NCI-H748 (cell line): ENCODE measurements at regions not wholly inside any gene's neighbourhood (a gene's known extent, or its start where the extent isn't known, plus 50 kb on each side); places are given as distances from the start of the nearest gene placed in this dataset.

Experiments used
- DNase-seq: peaks from one replicate; lab custom pipeline; 2025; ENCODE audit not compliant: unreplicated experiment; lab: John Stamatoyannopoulos, UW

DNA sequence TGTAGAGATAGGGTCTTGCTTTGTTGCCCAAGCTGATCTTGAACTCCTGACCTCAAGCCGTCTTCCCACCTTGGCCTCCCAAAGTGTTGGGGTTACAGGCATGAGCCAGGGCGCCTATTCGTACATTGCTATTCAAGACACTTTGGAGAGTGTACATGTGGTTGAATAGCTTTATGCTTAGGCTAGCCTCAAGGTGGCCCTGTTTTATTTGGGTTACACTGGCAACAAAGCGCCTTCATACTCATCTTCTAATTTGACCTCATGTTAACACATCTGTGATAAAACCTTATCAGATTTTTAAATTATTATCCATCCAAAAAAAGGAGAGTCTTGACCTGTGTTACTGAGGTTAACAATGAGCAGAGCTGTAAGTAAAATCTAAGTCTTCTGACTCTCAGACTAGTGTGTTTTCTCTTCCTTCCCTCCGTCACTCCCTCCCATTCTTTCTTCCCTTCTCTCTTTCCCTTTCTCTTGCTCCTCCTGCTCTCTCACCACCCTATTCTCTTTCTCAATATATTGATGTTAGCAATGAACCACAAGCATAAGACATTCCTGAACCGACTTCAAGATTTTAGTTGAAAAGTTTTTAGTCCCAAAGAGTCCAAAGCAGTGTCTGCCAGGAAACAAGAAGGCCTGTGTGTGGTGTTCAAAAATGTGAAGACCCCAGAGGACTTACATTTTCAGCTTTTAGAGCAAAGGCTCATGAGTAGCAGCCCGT is 603.7 kb upstream of the CFAP20DC start:
- no peak for DNase-seq

- DNase-seq = no peak
Observed at GRCh38 chr3:59644479-59645402, 594.9 kb upstream of the CFAP20DC start.

- no peak for DNase-seq
Observed at GRCh38 chr3:59641169-59641899, 591.5 kb upstream of the CFAP20DC start.

DNA sequence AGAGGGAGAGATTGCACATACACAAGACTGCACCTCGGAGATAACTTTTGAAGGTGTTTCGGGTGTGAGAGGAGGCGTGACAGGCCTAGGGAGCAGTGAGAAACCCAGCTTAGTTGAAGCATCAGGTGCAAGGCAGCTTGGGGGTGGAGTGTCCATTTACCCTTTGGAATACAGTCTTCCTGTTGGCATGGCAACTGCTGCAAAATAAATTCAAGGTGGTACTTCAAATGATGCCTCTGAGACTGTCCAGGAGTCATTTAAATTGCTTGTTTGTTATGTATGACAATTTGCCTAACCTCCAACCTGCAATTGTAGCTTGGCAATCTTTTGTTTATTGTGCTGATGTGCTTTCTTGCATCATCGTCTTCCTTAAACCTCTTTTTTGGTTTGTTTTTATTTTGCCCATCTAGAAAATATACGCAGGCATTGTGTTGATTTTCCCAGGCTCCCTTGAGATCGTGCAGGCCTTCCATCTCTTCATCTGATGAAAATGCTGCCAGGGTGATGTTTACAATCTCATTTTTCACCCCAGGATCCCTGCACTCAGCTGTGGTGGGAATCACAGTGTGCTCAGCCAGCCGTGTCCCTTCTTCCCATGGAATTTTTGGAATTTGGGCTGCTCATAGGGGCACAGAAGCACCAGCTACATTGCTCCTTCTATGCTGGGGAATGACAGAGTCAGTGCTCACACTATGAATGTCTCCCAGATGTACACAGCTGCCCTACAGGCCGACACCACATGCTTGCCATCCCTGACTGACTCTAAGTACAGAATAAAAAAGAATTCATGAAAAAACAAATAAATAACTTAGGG is 583.1 kb upstream of the CFAP20DC start:
- DNase-seq = peak; percentile 89

DNA sequence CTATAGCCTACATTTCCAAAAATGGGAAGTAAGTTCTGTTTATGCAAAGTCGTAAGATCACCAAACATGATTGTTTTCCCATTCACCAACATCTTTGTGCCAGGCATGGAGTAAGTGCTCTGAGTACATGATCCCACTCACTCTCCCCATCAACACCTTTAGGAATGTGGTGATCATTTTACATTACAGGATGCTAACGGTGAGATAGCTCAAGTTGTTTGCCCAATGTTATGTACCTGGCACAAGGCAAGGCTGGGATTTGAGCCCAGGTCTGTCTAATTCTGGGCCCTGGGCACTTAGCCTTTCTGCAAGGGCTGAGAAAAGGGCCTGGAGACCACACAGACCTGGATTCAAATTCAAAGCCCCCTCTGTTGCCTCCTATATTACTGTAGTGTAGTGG is 581.7 kb upstream of the CFAP20DC start:
- DNase-seq = no peak

DNA sequence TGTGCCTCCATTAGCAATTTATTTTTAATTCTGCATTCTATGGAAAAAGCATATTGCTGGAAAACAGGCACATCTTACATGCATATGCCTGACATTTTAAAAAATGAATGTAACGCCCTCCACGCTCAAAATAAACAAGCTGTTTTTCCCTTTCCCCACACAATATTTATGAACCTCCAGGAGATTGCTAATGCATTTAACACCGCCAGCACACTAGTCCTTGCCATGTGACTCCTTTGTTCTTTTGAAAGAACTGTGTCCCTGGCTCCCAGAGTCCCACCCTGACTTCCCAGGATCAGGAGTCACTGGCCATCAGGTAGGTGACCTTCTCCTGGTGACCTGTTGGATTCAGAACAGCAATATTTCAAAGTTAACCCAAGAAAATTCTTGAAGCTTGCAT is 571.2 kb upstream of the CFAP20DC start:
- DNase-seq = peak; percentile 6

DNA sequence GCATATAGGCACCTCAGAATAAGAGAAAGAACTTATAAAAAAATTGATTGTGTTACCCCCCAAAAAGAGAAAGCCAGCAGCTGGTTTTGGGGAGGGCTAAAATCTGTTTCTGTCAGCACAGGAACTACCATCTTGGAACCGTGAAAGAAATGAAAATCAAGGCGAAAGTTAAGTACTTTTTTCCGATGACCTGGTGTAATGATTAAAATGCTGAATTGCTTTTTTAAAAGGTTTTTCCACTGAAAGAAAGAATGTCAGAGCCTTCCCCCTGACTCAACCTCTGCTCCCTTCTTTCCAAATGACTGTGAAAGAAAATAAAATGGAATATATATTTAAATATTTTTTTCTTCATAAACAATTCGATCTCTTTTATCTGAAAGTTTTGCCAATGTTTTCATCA is 570.5 kb upstream of the CFAP20DC start:
- no peak for DNase-seq

- DNase-seq = no peak
Observed at GRCh38 chr3:59612444-59612715, 562.6 kb upstream of the CFAP20DC start.

DNA sequence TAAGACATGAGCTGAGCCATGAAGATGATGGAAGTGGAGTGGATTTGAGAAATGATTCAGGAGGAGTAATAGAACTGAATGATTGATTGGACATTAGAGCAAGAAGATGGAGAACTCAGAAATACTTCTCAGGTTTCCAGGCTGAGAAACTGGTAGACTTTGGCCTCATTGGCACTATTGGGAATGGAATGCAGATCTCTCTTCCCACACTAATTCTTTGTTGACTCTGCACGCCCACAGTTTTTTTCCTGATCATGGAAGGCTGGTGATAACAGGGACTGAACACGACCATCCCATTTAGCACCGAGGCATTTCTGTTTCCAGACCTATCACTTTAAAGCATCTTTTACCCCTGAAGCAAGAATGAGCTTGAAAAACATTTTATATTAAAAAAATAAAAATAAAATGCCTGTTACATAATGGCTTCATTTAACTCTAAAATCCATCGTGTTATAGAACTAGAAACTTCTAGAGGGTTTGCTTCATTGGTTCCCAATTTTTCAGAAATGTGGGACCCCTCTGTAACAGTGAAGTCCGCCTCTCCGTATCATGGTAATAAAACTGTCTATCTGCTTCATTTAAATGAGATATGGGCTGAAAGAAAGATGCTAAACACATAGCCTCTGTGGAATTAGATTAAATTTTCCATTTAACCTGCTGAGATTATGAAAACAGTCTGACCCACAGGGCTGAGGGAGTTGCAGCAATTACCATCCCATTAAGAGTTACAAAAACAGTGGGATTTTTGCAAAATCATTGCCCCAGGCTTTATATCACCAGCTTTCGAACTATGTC is 562.0 kb upstream of the CFAP20DC start:
- DNase-seq = no peak

DNA sequence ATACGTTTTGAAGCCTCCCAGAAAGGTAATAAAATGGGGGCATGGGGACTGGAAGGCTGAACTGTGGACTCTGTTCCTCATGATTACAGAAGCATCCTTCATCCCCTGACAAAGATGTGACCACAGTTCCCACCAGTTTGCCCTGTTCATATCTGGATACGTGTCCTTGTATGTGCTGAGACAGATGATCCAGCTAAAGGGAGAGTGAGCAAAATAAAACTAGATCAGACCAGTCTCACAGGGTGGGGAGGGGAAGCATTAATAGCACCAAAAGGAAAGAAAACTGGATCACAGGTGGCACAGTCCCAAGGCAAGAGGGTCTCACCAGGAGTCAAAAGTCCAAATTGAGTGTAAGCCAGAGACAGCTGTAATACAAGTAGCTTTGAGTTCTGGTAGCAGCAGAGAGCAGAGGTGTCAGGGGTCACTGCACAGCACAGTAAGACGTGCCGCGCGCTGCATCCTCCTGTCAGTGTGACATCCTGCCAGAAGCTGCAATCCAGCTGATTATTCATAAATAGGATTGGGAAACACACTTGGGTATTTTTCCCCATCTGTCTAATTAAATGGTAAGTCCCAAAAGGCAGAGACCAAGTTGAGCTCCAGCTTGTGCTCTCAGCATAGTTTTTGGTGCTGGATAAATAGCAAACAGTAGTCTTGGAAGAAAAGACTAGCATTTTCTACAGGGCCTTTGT is 560.0 kb upstream of the CFAP20DC start:
- peak; percentile 31 for DNase-seq

DNA sequence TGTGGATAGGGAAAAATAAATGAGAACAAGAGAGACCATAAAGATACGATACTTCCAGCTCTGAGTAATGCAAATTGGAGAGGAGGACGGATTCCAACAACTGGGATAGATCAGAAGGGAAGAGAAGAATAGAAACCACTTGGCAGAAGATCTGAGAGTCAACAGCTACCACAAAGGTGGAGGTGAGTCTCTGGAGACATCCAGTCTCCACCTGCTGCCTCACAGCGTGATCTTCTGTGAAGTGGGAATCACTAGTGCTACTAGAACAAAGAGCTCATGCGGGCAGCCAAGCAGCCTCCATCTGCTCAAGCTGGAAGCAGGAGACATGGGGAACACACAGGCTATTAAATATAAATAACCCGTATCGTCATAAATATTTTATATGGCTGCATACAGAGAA is 558.5 kb upstream of the CFAP20DC start:
- DNase-seq = peak; percentile 96

- peak; percentile 45 for DNase-seq
Observed at GRCh38 chr3:59607656-59608055, 557.8 kb upstream of the CFAP20DC start.

DNA sequence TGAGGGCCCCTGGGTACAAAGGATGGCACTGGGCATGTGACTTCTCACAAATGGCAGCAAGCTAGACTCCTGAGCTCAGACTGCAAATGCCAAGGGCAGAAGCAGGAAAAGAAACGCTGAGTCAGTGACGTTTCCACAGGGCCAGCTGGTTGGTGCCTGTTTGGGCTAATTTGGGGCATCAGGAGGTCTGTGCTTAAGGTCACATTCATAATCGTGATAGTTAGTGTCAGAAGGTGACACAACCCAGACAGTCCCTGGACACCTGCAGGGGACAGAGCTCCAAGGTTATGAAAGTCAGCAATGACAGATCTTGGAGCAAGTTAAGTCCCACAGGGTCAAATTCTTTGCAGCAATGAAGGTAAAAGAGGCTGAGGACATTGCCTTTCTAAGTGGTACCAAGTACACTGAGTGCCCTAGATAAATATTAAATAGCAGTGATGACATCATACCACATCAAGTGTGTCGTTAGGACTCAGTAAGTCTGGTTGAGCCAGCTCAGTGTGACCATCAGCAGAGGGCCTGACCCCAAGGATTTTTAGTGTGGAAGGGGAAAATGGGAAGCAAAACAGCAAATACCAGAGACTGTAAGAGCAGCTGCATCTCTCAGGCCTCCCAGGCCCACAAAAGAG is 556.9 kb upstream of the CFAP20DC start:
- DNase-seq = peak; percentile 34

GRCh38 chr3:59605944-59606534 is 556.2 kb upstream of the CFAP20DC start:
- DNase-seq = peak; percentile 92

GRCh38 chr3:59605318-59605717 is 555.5 kb upstream of the CFAP20DC start:
- peak; percentile 90 for DNase-seq

GRCh38 chr3:59601486-59601885 is 551.7 kb upstream of the CFAP20DC start:
- DNase-seq = no peak

- DNase-seq = no peak
Observed at GRCh38 chr3:59600631-59601030, 550.8 kb upstream of the CFAP20DC start.

GRCh38 chr3:59596741-59597140 is 546.9 kb upstream of the CFAP20DC start:
- no peak for DNase-seq

GRCh38 chr3:59595830-59596229 is 546.0 kb upstream of the CFAP20DC start:
- no peak for DNase-seq
